IMR-90 (cell line): ENCODE measurements at regions not wholly inside any gene's neighbourhood (a gene's known extent, or its start where the extent isn't known, plus 50 kb on each side); places are given as distances from the start of the nearest gene placed in this dataset.

Experiments used
- ATAC-seq: fragments of 200-7000 bp; cut with Tn5 transposase; 2 replicates; pipeline ENCODE4 v1.9.1; 2020; ENCODE audit warnings: low read depth, mild to moderate bottlenecking, moderate library complexity
- BruUV-seq: library from RNA; stranded (reverse); fragments of 400-500 nt; replicated peaks from 2 replicates; lab custom pipeline; 2021; lab: Mats Ljungman, UMichigan
- CTCF ChIA-PET: fragments of 300-600 bp; formaldehyde crosslinking; extraction: SDS; loops from one replicate; lab custom pipeline; 2021; ENCODE audit warnings: antibody characterized with exemption; lab: Yijun Ruan, JAX
- POLR2A ChIA-PET: fragments of 300-600 bp; sonication (Branson Sonifier 250); formaldehyde crosslinking; loops from one replicate; lab custom pipeline; 2022; ENCODE audit warnings: antibody characterized with exemption; ENCODE audit not compliant: unreplicated experiment; lab: Charles Lee
- DNase-seq: peaks from one replicate; pipeline ENCODE4 v3.0.0; 2013
- H2AFZ ChIP-seq: replicated peaks from 2 replicates; pipeline ENCODE3; 2013; ENCODE audit warnings: low read length, mild to moderate bottlenecking; ENCODE audit not compliant: poor library complexity
- H2AK5ac ChIP-seq: 2 replicates; pipeline ENCODE4 v1.6.1; 2013; ENCODE audit warnings: low read depth, low read length, inconsistent platforms
- H2AK9ac ChIP-seq: replicated peaks from 2 replicates; pipeline ENCODE3; 2013; ENCODE audit warnings: mild to moderate bottlenecking, low read depth, low read length, moderate library complexity; ENCODE audit not compliant: poor library complexity
- H2BK120ac ChIP-seq: 2 replicates; pipeline ENCODE4 v1.6.1; 2013; ENCODE audit warnings: low read depth, low read length, inconsistent platforms
- H2BK15ac ChIP-seq: 3 replicates; pipeline ENCODE4 v1.6.1; 2013; ENCODE audit warnings: low read depth, low read length, inconsistent platforms
- H2BK20ac ChIP-seq: 2 replicates; pipeline ENCODE4 v1.6.1; 2013; ENCODE audit warnings: low read depth, mild to moderate bottlenecking, inconsistent platforms, low read length, moderate library complexity
- H2BK5ac ChIP-seq: 2 replicates; pipeline ENCODE4 v1.6.1; 2013; ENCODE audit warnings: mild to moderate bottlenecking, low read depth, low read length, inconsistent platforms; ENCODE audit not compliant: poor library complexity, severe bottlenecking
- H3K14ac ChIP-seq: replicated peaks from 2 replicates; pipeline ENCODE4 v1.6.1; 2013; ENCODE audit warnings: low read depth, low read length, inconsistent platforms
- H3K18ac ChIP-seq: 2 replicates; pipeline ENCODE4 v1.6.1; 2013; ENCODE audit warnings: low read depth, low read length, control low read depth
- H3K23ac ChIP-seq: 2 replicates; pipeline ENCODE4 v1.6.1; 2013; ENCODE audit warnings: low read depth, low read length, inconsistent platforms
- H3K27ac ChIP-seq: 2 replicates; pipeline ENCODE4 v1.5.1; 2013; ENCODE audit warnings: mild to moderate bottlenecking, control low read depth, low read length; ENCODE audit not compliant: insufficient read depth
- H3K27me3 ChIP-seq: 2 replicates; pipeline ENCODE4 v1.6.1; 2013; ENCODE audit warnings: low read length; ENCODE audit not compliant: control insufficient read depth, insufficient read depth
- H3K36me3 ChIP-seq: 2 replicates; pipeline ENCODE4 v1.6.1; 2013; ENCODE audit warnings: low read length, mixed read lengths; ENCODE audit not compliant: control insufficient read depth, insufficient read depth
- H3K4ac ChIP-seq: 2 replicates; pipeline ENCODE4 v1.6.1; 2013; ENCODE audit warnings: low read depth, low read length, inconsistent platforms
- H3K4me1 ChIP-seq: 2 replicates; pipeline ENCODE4 v1.6.1; 2013; ENCODE audit warnings: low read length, mixed read lengths; ENCODE audit not compliant: control insufficient read depth, insufficient read depth
- H3K4me2 ChIP-seq: 2 replicates; pipeline ENCODE4 v1.6.1; 2013; ENCODE audit warnings: low read depth, mild to moderate bottlenecking, control low read depth, low read length, moderate library complexity
- H3K4me3 ChIP-seq: 2 replicates; pipeline ENCODE4 v1.5.1; 2013; ENCODE audit warnings: low read depth, mild to moderate bottlenecking, control low read depth, low read length, moderate library complexity; ENCODE audit not compliant: insufficient read depth
- H3K56ac ChIP-seq: 2 replicates; pipeline ENCODE4 v1.6.1; 2013; ENCODE audit warnings: low read length, inconsistent platforms; ENCODE audit not compliant: insufficient read depth; ENCODE audit errors: extremely low read depth
- H3K79me1 ChIP-seq, 2 experiments: 2 replicates each; pipeline ENCODE4 v1.6.1; 2013; ENCODE audit warnings: low read length in 2 of 2, inconsistent platforms in 1 of 2, low read depth in 1 of 2
- H3K9ac ChIP-seq: 2 replicates; pipeline ENCODE4 v1.6.1; 2013; ENCODE audit warnings: low read depth, low read length, control low read depth
- H3K9me1 ChIP-seq: 2 replicates; pipeline ENCODE4 v1.6.1; 2013; ENCODE audit warnings: low read length, inconsistent platforms; ENCODE audit not compliant: insufficient read depth
- H3K9me3 ChIP-seq: 2 replicates; pipeline ENCODE4 v1.6.1; 2013; ENCODE audit warnings: low read length; ENCODE audit not compliant: control insufficient read depth, insufficient read depth
- H4K20me1 ChIP-seq: 2 replicates; pipeline ENCODE4 v1.6.1; 2013; ENCODE audit warnings: low read length, inconsistent platforms; ENCODE audit not compliant: insufficient read depth
- H4K5ac ChIP-seq: 2 replicates; pipeline ENCODE4 v1.6.1; 2013; ENCODE audit warnings: mild to moderate bottlenecking, low read depth, low read length, control low read depth
- H4K8ac ChIP-seq, 2 experiments: 2 replicates each; pipeline ENCODE4 v1.6.1; 2013; ENCODE audit warnings: low read depth in 2 of 2, low read length in 2 of 2, control low read depth in 1 of 2, inconsistent platforms in 1 of 2
- H4K91ac ChIP-seq: 2 replicates; pipeline ENCODE4 v1.6.1; 2013; ENCODE audit warnings: low read depth, low read length, inconsistent platforms; ENCODE audit not compliant: insufficient read depth
- BHLHE40 ChIP-seq: fragments of 150-350 bp; IDR thresholded peaks from 2 replicates; pipeline ENCODE4 v1.6.1; 2016; ENCODE audit warnings: mild to moderate bottlenecking, low read depth, low read length
- CEBPB ChIP-seq: IDR thresholded peaks from 2 replicates; pipeline ENCODE4 v1.6.1; 2012; ENCODE audit warnings: low read depth, low read length, improper control_type of control experiment
- CHD1 ChIP-seq: IDR thresholded peaks from 2 replicates; pipeline ENCODE4 v1.6.1; 2012; ENCODE audit warnings: low read depth, low read length, improper control_type of control experiment
- FOS ChIP-seq: fragments of 150-350 bp; IDR thresholded peaks from 2 replicates; pipeline ENCODE4 v1.6.1; 2016; ENCODE audit warnings: low read depth, low read length
- MAFK ChIP-seq: IDR thresholded peaks from 2 replicates; pipeline ENCODE4 v1.6.1; 2012; ENCODE audit warnings: low read depth, low read length, improper control_type of control experiment
- MAZ ChIP-seq: IDR thresholded peaks from 2 replicates; pipeline ENCODE4 v1.6.1; 2012; ENCODE audit warnings: low read depth, mild to moderate bottlenecking, low read length, improper control_type of control experiment, moderate library complexity, borderline replicate concordance
- MXI1 ChIP-seq: IDR thresholded peaks from 2 replicates; pipeline ENCODE4 v1.6.1; 2012; ENCODE audit warnings: low read depth, mild to moderate bottlenecking, low read length, moderate library complexity, borderline replicate concordance
- NFE2L2 ChIP-seq: fragments of 150-350 bp; IDR thresholded peaks from 2 replicates; pipeline ENCODE4 v1.6.1; 2016; ENCODE audit warnings: low read depth, mild to moderate bottlenecking, low read length
- POLR2A ChIP-seq: IDR thresholded peaks from 2 replicates; pipeline ENCODE4 v1.6.1; 2012; ENCODE audit warnings: mild to moderate bottlenecking, low read depth, low read length
- RAD21 ChIP-seq: IDR thresholded peaks from 2 replicates; pipeline ENCODE4 v1.6.1; 2012; ENCODE audit warnings: low read length, improper control_type of control experiment
- RCOR1 ChIP-seq: IDR thresholded peaks from 2 replicates; pipeline ENCODE4 v1.6.1; 2012; ENCODE audit warnings: mild to moderate bottlenecking, low read length, improper control_type of control experiment; ENCODE audit not compliant: insufficient replicate concordance
- RFX5 ChIP-seq: IDR thresholded peaks from 2 replicates; pipeline ENCODE4 v1.8.0; 2012; ENCODE audit warnings: low read depth, mild to moderate bottlenecking, low read length, moderate library complexity
- SMC3 ChIP-seq: fragments of 150-350 bp; IDR thresholded peaks from 2 replicates; pipeline ENCODE4 v1.6.1; 2016; ENCODE audit warnings: low read depth, mild to moderate bottlenecking, antibody characterized with exemption, low read length, moderate library complexity
- WGBS, 2 experiments: methylation state at CpG; one replicate each; pipeline versions ENCODE4 v1.1.5 to v1.1.7; 2013; ENCODE audit warnings: missing lambda C conversion rate in 2 of 2; ENCODE audit not compliant: insufficient read length in 1 of 2; ENCODE audit errors: extremely low coverage in 2 of 2; 5-methylcytosine and 5-hydroxymethylcytosine counted together
- dilution Hi-C: fragments of 300-500 bp; cut with HindIII; formaldehyde crosslinking; loops from one replicate; pipeline ENCODE4 v1.14.3; 2018; ENCODE audit warnings: low sequenced_read_pairs; ENCODE audit not compliant: unreplicated experiment
- in situ Hi-C: fragments of 300-500 bp; cut with MboI; formaldehyde crosslinking; loops from 3 replicates; pipeline ENCODE4 v1.14.3; 2019; ENCODE audit warnings: low sequenced_read_pairs, inconsistent platforms, mixed read lengths
- intact Hi-C: fragments of 100-400 bp; cut with micrococcal nuclease; formaldehyde crosslinking; loops from 2 replicates; pipeline ENCODE4 v1.10.0; 2022
- TF ChIP-seq, protein P1 (sequence below): fragments of 150-350 bp; IDR thresholded peaks from 2 replicates; pipeline ENCODE4 v1.6.1; 2017; ENCODE audit warnings: mild to moderate bottlenecking, antibody characterized with exemption, low read length, low read depth
- TF ChIP-seq, protein P2 (sequence below): conservative IDR thresholded peaks from 2 replicates; pipeline ENCODE4 v1.5.1; 2012; ENCODE audit warnings: mild to moderate bottlenecking, low read depth, low read length, improper control_type of control experiment
- TF ChIP-seq, protein P3 (sequence below): fragments of 150-350 bp; IDR thresholded peaks from 2 replicates; pipeline ENCODE4 v1.6.1; 2016; ENCODE audit warnings: low read depth, mild to moderate bottlenecking, low read length, moderate library complexity, borderline replicate concordance

DNA sequence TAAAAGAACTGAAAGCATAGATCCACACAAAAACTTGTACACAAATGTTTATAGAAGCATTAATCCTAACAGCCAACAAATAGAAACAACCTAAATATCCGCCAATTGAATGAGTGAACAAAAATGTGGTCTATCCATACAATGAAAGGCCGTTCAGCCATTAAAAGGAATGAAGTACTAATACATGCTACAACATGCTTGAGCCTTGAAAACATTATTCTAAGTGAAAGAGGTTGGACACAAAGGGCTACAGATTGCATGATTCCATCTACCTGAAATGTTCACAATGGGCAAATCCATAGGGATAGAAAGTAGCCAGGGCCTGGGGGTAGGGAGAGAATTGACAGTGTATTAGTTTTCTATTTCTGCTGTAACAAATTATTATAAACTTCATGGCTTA is 169.2 kb downstream of the SPCS3 start:
- no peaks in the 10 kb centered on the region for H3K9me3 ChIP-seq
- H4K20me1 ChIP-seq: no peaks in the 10 kb centered on the region
- H3K18ac ChIP-seq: no peak overlapping the region
- BruUV-seq: no TSS peak
- no peak overlapping the region for H2BK15ac ChIP-seq
- H3K4ac ChIP-seq: no peak overlapping the region
- H2BK20ac ChIP-seq: no peak overlapping the region
- no peak overlapping the region for H2AFZ ChIP-seq
- H4K8ac ChIP-seq: no peak overlapping the region
- no peaks in the 10 kb centered on the region for H3K36me3 ChIP-seq
- intact Hi-C loops: no loop called here
- H3K4me2 ChIP-seq: no peak overlapping the region
- H4K5ac ChIP-seq: no peak overlapping the region
- no peak overlapping the region for H2BK120ac ChIP-seq
- no peak overlapping the region for H4K91ac ChIP-seq
- ATAC-seq (no peak), DNase-seq (no peak)
- ChIA-PET POLR2A (no interaction called here), CTCF (no interaction called here)
- no peak overlapping the region for H3K23ac ChIP-seq
- H3K14ac ChIP-seq: no peak overlapping the region
- no peak overlapping the region for H3K56ac ChIP-seq
- in situ Hi-C loops: no loop called here
- no peaks in the 10 kb centered on the region for H3K4me1 ChIP-seq
- no peak overlapping the region for H3K4me3 ChIP-seq
- WGBS, 2 experiments: no CpG with 5 or more reads among the region's 2 CpGs
- H2AK9ac ChIP-seq: no peak overlapping the region
- H2AK5ac ChIP-seq: no peak overlapping the region
- H3K27me3 ChIP-seq: no peaks in the 10 kb centered on the region
- no peak overlapping the region for H3K9ac ChIP-seq
- no peak for TF ChIP-seq MAZ
- TF ChIP-seq, protein P1, sequence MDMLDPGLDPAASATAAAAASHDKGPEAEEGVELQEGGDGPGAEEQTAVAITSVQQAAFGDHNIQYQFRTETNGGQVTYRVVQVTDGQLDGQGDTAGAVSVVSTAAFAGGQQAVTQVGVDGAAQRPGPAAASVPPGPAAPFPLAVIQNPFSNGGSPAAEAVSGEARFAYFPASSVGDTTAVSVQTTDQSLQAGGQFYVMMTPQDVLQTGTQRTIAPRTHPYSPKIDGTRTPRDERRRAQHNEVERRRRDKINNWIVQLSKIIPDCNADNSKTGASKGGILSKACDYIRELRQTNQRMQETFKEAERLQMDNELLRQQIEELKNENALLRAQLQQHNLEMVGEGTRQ: no peak
- no peak for TF ChIP-seq POLR2A
- TF ChIP-seq RCOR1: no peak
- no peak for TF ChIP-seq SMC3
- TF ChIP-seq FOS: no peak
- TF ChIP-seq, protein P2, sequence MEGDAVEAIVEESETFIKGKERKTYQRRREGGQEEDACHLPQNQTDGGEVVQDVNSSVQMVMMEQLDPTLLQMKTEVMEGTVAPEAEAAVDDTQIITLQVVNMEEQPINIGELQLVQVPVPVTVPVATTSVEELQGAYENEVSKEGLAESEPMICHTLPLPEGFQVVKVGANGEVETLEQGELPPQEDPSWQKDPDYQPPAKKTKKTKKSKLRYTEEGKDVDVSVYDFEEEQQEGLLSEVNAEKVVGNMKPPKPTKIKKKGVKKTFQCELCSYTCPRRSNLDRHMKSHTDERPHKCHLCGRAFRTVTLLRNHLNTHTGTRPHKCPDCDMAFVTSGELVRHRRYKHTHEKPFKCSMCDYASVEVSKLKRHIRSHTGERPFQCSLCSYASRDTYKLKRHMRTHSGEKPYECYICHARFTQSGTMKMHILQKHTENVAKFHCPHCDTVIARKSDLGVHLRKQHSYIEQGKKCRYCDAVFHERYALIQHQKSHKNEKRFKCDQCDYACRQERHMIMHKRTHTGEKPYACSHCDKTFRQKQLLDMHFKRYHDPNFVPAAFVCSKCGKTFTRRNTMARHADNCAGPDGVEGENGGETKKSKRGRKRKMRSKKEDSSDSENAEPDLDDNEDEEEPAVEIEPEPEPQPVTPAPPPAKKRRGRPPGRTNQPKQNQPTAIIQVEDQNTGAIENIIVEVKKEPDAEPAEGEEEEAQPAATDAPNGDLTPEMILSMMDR: no peak
- TF ChIP-seq, protein P3, sequence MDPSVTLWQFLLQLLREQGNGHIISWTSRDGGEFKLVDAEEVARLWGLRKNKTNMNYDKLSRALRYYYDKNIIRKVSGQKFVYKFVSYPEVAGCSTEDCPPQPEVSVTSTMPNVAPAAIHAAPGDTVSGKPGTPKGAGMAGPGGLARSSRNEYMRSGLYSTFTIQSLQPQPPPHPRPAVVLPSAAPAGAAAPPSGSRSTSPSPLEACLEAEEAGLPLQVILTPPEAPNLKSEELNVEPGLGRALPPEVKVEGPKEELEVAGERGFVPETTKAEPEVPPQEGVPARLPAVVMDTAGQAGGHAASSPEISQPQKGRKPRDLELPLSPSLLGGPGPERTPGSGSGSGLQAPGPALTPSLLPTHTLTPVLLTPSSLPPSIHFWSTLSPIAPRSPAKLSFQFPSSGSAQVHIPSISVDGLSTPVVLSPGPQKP: no peak
- TF ChIP-seq CHD1: no peak
- no peak for TF ChIP-seq BHLHE40
- TF ChIP-seq RFX5: no peak
- no peak for TF ChIP-seq CEBPB
- no peak for TF ChIP-seq MAFK
- TF ChIP-seq MXI1: no peak
- TF ChIP-seq RAD21: no peak
- TF ChIP-seq NFE2L2: no peak
- no peaks in the 10 kb centered on the region for H3K79me1 ChIP-seq
- no peak overlapping the region for H3K27ac ChIP-seq
- dilution Hi-C loops: no loop called here
- H2BK5ac ChIP-seq: no peak overlapping the region
- no peaks in the 10 kb centered on the region for H3K9me1 ChIP-seq
